Stimulated activated CD8-positive, alpha-beta memory T cell treated with anti-CD3 and anti-CD28 coated beads, Interleukin-4, amount 100 ng/mL, for 24 hours (primary cell): ENCODE measurements at regions not wholly inside any gene's neighbourhood (a gene's known extent, or its start where the extent isn't known, plus 50 kb on each side); places are given as distances from the start of the nearest gene placed in this dataset.

ENCODE experiments used
- DNase-seq: peaks from one replicate; pipeline ENCODE4 v3.0.0-alpha.2; 2020; ENCODE audit warnings: low read depth

- no peak for DNase-seq
Observed at GRCh38 chr4:38601916-38602291, 62.1 kb upstream of the KLF3 start.

GRCh38 chr4:38603652-38604051 lies 60.3 kb upstream of the KLF3 start:
- no peak for DNase-seq

DNA sequence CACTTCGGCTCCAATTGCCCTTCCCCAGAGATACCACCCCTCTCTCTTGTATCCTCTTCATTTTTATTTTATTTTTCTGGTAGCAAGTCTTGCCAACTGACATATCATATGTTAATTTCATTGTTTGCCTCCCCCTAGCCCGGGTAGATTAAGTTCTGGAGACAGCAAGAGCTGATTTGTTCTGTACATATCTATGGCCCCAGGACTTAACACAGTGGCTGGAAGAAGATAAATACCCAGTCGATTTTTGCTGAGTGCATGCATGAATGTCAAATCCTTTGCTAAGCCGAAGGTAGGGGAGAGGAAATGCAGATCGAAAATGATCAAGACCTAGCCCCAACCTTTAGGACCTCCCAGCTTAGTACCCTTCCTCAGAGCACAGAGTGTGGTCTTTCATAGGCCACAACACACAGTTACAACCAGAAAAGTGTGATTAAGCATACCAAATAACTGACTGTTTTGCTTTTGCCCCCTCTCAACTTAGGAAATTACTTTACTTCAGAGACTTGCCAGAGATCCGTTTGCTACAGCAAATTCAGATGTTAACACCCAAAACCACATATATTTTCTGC lies 58.7 kb upstream of the KLF3 start:
- no peak for DNase-seq

DNA sequence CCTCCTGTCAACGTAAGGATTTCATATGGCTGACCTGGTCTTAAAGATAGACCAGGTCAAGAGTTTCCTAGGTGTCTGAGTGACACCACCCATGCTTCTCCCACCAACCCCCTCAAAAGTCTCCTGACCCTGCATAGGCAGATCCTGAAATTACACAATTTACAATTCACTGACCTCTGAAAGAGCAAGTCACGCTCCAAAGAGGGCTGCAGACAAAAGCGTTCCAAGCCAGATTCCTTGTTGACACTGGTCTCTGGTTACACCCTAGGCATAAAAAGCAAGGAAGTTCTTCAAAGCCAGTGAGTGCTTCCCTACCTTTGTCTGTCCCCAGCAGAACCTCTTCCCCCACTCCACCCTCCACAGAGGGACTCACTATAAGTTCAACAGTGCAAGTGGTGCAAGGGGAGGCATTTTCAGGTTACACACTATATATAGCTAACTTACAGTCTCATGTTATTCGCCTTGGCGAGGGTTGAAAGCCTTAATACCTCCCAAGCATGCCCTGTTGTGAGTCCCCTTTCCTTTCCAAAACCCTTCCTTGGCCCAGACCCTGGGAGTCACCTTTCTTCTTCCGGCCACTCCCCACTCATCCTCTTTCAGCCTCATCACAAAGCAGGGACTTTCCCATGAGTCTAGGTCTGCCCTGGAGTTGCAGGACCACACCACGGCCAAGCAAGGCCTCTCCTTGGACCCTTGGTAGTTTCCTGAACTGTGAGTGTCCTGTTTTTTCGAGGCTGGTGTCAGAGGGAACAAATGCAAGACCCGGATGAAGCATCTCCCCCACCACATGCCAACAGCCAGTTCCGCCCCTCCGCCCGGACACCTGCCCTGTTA lies 58.0 kb upstream of the KLF3 start:
- DNase-seq = no peak

DNA sequence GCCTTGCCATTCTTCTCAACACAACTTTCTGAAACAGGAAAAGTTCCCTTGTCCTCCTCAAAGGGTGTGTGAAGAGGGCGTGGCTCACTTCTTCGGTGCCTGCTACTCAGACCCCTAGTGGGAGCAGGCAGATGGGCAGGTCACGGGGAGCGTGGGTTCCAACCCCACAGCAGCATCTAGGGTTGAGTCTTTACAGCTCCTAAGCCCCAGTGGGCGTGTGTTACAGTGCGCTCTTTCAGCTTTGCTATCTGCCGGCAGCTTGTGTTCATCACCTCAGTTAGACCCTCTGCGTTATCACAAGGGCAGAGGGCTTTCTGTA lies 57.5 kb upstream of the KLF3 start:
- DNase-seq = no peak

DNA sequence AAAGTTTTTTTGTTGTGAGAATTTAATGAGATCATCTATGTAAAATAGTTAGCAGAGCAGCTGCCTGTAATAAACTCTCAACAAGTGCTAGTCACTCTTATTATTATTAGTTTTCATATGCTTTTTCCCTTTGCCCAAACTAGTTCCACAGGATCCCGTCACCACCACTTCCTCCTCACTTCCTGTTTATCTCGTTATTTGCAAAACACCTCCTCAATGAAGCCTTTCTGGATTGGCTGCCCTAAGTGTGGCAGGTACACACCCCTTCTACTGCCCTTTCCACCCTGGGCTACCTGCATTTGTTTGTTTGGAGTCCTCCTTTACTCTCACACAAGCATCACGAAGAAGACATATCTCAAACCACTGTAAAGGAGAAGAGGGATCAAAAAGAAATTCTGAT lies 54.4 kb upstream of the KLF3 start:
- DNase-seq = no peak

DNA sequence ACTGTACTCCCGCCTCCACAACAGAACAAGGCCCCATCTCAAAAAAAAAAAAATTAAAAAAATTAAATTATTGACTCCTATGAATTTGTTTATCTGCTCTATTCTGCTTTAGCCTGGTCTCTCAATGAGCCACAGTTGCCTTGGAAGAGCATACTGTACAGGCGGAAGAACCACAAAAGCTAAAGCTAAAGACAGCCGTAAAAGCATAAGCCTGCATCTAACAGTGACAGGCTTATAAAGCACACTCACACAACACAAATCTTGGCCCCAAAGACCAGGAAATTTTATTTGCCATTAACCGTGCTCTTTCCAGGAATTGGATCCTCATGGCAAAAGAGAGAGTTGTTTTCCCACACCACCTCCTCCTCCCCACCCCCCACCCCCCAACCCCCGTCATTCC lies 53.5 kb upstream of the KLF3 start:
- no peak for DNase-seq

GRCh38 chr4:38610966-38611431 lies 53.0 kb upstream of the KLF3 start:
- no peak for DNase-seq

DNA sequence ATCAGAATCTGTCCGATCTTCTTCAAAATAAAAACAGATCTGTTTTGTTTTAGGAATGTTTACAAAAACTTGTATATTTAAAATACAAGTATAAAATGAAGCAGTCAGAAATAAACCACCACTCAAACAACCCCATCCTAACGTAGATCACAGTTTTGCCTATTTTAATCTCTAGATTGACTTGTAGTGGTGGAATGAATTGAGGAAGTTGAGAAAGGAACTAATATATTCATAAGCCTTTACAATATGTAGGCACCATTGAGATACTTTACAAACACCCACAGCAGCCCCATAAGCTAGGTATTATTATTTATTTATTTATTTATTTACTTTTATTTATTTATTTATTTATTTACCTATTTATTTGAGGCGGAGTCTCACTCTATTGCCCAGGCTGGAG lies 52.3 kb upstream of the KLF3 start:
- no peak for DNase-seq

GRCh38 chr4:38612646-38613414 lies 51.2 kb upstream of the KLF3 start:
- DNase-seq = no peak
